Fibroblast of lung (primary cell): ENCODE measurements at regions not wholly inside any gene's neighbourhood (a gene's known extent, or its start where the extent isn't known, plus 50 kb on each side); places are given as distances from the start of the nearest gene placed in this dataset.
A peak's percentile ranks its signal among the peaks of the same experiment; 100 is the strongest.

Experiments used
- DNase-seq, 2 donors: peaks; one replicate each; pipeline versions ENCODE4 v3.0.0 to v3.0.0-alpha.2; 2010; ENCODE audit warnings: low read depth in 2 of 2
- H2AFZ ChIP-seq: 2 replicates; pipeline ENCODE4 v1.5.1; 2012; ENCODE audit warnings: low read length, control low read depth, inconsistent platforms
- H3K27ac ChIP-seq: 2 replicates; pipeline ENCODE4 v1.5.1; 2011; ENCODE audit warnings: low read length, control low read depth; ENCODE audit not compliant: insufficient read depth
- H3K27me3 ChIP-seq: 2 replicates; pipeline ENCODE4 v1.5.1; 2011; ENCODE audit warnings: mild to moderate bottlenecking, low read length; ENCODE audit not compliant: control insufficient read depth, insufficient read depth
- H3K36me3 ChIP-seq: 2 replicates; pipeline ENCODE4 v1.5.1; 2011; ENCODE audit warnings: low read length; ENCODE audit not compliant: control insufficient read depth, insufficient read depth
- H3K4me1 ChIP-seq: 2 replicates; pipeline ENCODE4 v1.5.1; 2011; ENCODE audit warnings: low read length; ENCODE audit not compliant: control insufficient read depth, insufficient read depth; ENCODE audit errors: extremely low read depth
- H3K4me2 ChIP-seq: 2 replicates; pipeline ENCODE4 v1.5.1; 2011; ENCODE audit warnings: low read length, control low read depth; ENCODE audit not compliant: insufficient read depth; ENCODE audit errors: extremely low read depth
- H3K4me3 ChIP-seq, 4 experiments: fragments of 200-600 bp in 1 of 4; sonication (generic) in 1 of 4; replicated peaks in 1 of 4; 2 replicates each; pipeline ENCODE4 v1.5.1; 2011 to 2016; ENCODE audit warnings: low read length in 4 of 4, low read depth in 3 of 4, mild to moderate bottlenecking in 3 of 4, control low read depth in 2 of 4, inconsistent platforms in 1 of 4, mixed read lengths in 1 of 4; ENCODE audit not compliant: insufficient read depth in 1 of 4; ENCODE audit errors: control extremely low read depth in 1 of 4
- H3K79me2 ChIP-seq: 2 replicates; pipeline ENCODE4 v1.5.1; 2012; ENCODE audit warnings: mild to moderate bottlenecking, low read length, inconsistent platforms; ENCODE audit not compliant: control insufficient read depth, insufficient read depth
- H3K9ac ChIP-seq: 2 replicates; pipeline ENCODE4 v1.5.1; 2011; ENCODE audit warnings: mild to moderate bottlenecking, low read length, control low read depth; ENCODE audit not compliant: insufficient read depth
- H3K9me3 ChIP-seq: 2 replicates; pipeline ENCODE4 v1.5.1; 2012; ENCODE audit warnings: low read depth, low read length; ENCODE audit not compliant: control insufficient read depth, insufficient read depth
- H4K20me1 ChIP-seq: 2 replicates; pipeline ENCODE4 v1.5.1; 2011; ENCODE audit warnings: low read length; ENCODE audit not compliant: control insufficient read depth, insufficient read depth; ENCODE audit errors: extremely low read depth
- CTCF ChIP-seq, 2 donors: IDR thresholded peaks in 1 of 2; conservative IDR thresholded peaks in 1 of 2; 1 replicate in 1 of 2; 2 replicates in 1 of 2; pipeline ENCODE4 v1.5.1; 2011 to 2012; ENCODE audit warnings: low read length in 2 of 2, control low read depth in 1 of 2, inconsistent platforms in 1 of 2, low read depth in 1 of 2, mild to moderate bottlenecking in 1 of 2
- EZH2 ChIP-seq: IDR thresholded peaks from 2 replicates; pipeline ENCODE4 v1.5.1; 2012; ENCODE audit warnings: low read length, control low read depth, mild to moderate bottlenecking; ENCODE audit errors: missing control alignments

GRCh38 chr3:64885055-64885454, 197.3 kb upstream of the ADAMTS9 start:
- H3K9me3 ChIP-seq, result no peaks in the 10 kb centered on the region

GRCh38 chr3:64884536-64884935, 196.7 kb upstream of the ADAMTS9 start:
- TF ChIP-seq CTCF (conservative IDR thresholded peaks at IDR 0.05 in 1 of 2, IDR thresholded peaks at IDR 0.05 in 1 of 2; ENCODE audit: low read depth in 1 of 2, low read length in 2 of 2), result no peak
- TF ChIP-seq EZH2, result no peak
- no peak overlapping the region for H3K27ac ChIP-seq
- no peak for DNase-seq

More at GRCh38 chr3:64885055-64885454, 197.3 kb upstream of the ADAMTS9 start:
- Histone ChIP-seq H3K79me2 (no peaks in the 10 kb centered on the region), H4K20me1 (no peaks in the 10 kb centered on the region), H3K36me3 (no peaks in the 10 kb centered on the region), H3K4me3 (no peak overlapping the region), H3K4me2 (no peak overlapping the region), H3K27me3 (no peaks in the 10 kb centered on the region), H2AFZ (peak overlapping the region; percentile 22), H3K27ac (no peak overlapping the region), H3K4me1 (no peaks in the 10 kb centered on the region), H3K9ac (no peak overlapping the region)
- no peak for DNase-seq
- TF ChIP-seq CTCF (conservative IDR thresholded peaks at IDR 0.05 in 1 of 2, IDR thresholded peaks at IDR 0.05 in 1 of 2; ENCODE audit: low read depth in 1 of 2, low read length in 2 of 2), result no peak
- no peak for TF ChIP-seq EZH2

GRCh38 chr3:64880916-64881315, 193.1 kb upstream of the ADAMTS9 start:
- H3K4me2 ChIP-seq, result no peak overlapping the region
- no peak overlapping the region for H3K4me3 ChIP-seq
- DNase-seq, result no peak
- no peaks in the 10 kb centered on the region for H3K9me3 ChIP-seq
- no peak for TF ChIP-seq CTCF (conservative IDR thresholded peaks at IDR 0.05 in 1 of 2, IDR thresholded peaks at IDR 0.05 in 1 of 2; ENCODE audit: low read depth in 1 of 2, low read length in 2 of 2)
- no peak for TF ChIP-seq EZH2
- H3K27me3 ChIP-seq, result no peaks in the 10 kb centered on the region
- no peaks in the 10 kb centered on the region for H3K36me3 ChIP-seq
- H3K4me1 ChIP-seq, result peaks cover 3% of the 10 kb centered on the region
- no peaks in the 10 kb centered on the region for H4K20me1 ChIP-seq
- H3K9ac ChIP-seq, result no peak overlapping the region
- no peak overlapping the region for H3K27ac ChIP-seq
- no peaks in the 10 kb centered on the region for H3K79me2 ChIP-seq
- no peak overlapping the region for H2AFZ ChIP-seq

More at GRCh38 chr3:64884536-64884935, 196.7 kb upstream of the ADAMTS9 start:
- Histone ChIP-seq H2AFZ (no peak overlapping the region), H3K9ac (no peak overlapping the region), H3K27me3 (no peaks in the 10 kb centered on the region), H4K20me1 (no peaks in the 10 kb centered on the region), H3K79me2 (no peaks in the 10 kb centered on the region), H3K4me3 (no peak overlapping the region), H3K9me3 (no peaks in the 10 kb centered on the region), H3K4me1 (no peaks in the 10 kb centered on the region), H3K4me2 (no peak overlapping the region), H3K36me3 (no peaks in the 10 kb centered on the region)
